Caki2 (cell line): ENCODE measurements at regions not wholly inside any gene's neighbourhood (a gene's known extent, or its start where the extent isn't known, plus 50 kb on each side); places are given as distances from the start of the nearest gene placed in this dataset.
"Not testable (repeated sequence)": the region's sequence is repeated elsewhere in the genome, so short reads cannot be mapped to it uniquely, and the experiment has no call there.

Experiments
- DNase-seq: peaks from one replicate; pipeline ENCODE4 v3.0.0-alpha.2; 2015; ENCODE audit warnings: low read depth
- in situ Hi-C: cut with HindIII; loops from 2 replicates; pipeline ENCODE4 v1.10.0; 2016; ENCODE audit warnings: low sequenced_read_pairs, low pct_unique_long_range_greater_than_20kb, mixed read lengths

DNA sequence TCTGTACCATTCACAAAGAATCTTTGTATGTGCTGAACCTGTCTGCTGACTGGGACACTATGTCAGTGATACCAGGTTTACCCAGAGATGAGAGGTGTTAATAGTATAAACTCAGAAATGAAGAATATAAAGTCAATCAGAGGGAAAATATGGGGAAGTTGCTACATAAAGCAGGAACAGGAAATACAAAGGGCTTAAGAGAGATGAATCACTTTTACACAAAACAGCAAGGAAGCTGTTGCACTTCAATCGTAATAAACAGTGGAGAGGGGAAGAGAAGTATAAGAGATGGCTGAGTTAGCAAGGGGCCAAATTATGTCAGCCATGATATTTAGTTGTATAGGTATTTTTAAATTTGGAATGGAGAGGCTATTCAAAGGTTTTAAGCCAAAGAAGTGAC is 890.2 kb upstream of the NCAM2 start:
- no peak for DNase-seq
- in situ Hi-C loops, result no loop called here

DNA sequence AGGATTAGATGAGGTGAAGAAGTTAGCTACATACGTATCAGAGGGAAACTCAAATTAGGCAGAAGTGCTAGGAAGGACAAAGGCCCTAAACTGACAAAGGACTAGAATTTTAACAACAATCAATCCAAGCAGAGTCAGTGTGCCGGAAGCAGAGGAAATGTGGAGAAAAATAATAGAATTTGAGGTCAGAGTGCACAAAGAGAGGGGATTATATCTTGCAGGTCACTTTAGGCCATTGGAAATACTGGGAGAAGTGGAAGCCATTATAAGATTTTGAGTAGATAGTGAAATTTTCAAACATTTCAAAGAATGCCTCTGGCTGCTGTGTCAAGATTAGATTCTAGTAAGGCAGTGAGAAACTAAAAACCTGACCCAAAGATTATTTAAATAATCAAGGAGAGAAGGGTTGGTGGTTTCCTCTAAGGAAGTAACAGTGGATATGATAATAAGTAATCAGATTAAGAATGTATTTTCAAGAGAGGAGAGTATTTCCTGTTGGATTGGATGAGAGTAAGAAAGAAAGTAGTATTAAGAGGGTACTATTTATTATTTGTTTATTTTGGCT is 889.2 kb upstream of the NCAM2 start:
- no peak for DNase-seq
- in situ Hi-C loops, result no loop called here

DNA sequence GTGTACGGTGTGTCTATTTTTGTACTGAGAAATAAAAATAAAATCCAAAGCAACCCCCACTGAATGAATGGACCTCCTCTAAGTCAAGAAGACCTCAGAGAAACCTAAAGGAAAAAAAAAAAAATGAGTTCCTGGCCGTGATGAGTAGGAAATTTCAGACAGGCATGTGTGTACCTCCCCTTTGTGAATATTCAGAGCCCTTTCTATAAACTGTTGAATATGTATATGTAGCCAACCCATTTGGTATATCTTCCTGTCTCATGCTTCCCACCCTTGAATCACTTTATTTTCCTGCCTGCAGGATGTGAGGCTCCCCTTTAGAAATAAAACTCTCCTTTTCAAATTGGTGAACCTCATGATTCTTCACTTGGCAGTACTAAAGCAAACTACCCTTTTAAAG is 887.8 kb upstream of the NCAM2 start:
- in situ Hi-C loops, result no loop called here
- DNase-seq, result no peak

DNA sequence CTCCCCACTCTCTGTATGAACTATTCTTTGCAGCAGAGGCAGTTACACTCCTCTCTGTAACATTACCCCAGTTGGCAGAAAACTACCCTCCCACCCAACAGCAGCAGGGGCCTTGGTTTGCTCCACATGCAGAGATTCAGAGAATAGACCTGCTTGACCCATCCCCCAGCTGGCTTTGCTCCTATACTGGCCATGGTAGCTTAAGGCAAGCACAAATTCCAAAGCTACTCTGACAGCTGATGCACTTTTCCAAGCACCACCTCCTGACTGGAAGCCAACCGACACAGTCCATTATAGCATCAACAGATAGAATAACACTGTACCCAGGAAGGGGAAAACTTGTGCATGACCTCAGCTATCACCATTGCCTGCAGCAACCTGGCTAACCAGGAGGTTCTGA is 846.5 kb upstream of the NCAM2 start:
- in situ Hi-C loops, result no loop called here
- DNase-seq, result no peak

DNA sequence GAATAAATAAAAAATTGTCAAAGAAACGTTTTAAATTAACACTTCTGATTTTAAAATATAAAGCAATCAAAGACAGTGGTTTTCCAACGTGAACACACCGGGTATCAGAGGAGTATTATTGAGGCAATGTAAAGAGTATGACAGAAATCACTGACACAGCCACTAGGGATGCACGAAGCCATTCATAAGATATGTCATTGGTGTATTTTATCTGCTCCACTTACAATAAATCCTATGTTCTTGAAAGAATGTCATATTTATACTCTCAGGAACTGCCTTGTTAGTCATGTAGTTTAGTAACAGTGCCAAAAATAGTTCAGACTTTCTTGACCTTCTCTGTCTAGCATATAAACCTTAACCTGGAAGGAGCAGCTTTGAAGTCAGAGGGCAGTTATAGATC is 835.0 kb upstream of the NCAM2 start:
- in situ Hi-C loops, result no loop called here
- no peak for DNase-seq

DNA sequence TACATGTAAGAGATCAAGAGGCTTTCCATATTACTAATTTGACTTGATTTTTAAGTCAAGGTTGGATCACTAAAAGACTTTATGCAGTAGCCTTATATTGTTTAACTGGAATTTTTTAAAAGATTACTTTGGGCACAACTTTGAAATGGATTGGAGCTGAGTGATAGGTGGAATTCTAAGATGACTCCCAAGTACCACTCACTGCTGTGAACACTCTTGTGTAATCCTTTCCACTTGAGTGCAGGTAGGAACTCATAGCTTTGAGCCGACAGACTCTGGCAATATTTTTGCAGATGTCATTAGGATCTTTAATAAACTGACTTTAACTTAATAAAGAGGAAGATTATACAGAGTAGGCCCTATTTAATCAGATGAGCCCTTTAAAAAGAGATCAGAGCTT is 831.1 kb upstream of the NCAM2 start:
- in situ Hi-C loops, result no loop called here

DNA sequence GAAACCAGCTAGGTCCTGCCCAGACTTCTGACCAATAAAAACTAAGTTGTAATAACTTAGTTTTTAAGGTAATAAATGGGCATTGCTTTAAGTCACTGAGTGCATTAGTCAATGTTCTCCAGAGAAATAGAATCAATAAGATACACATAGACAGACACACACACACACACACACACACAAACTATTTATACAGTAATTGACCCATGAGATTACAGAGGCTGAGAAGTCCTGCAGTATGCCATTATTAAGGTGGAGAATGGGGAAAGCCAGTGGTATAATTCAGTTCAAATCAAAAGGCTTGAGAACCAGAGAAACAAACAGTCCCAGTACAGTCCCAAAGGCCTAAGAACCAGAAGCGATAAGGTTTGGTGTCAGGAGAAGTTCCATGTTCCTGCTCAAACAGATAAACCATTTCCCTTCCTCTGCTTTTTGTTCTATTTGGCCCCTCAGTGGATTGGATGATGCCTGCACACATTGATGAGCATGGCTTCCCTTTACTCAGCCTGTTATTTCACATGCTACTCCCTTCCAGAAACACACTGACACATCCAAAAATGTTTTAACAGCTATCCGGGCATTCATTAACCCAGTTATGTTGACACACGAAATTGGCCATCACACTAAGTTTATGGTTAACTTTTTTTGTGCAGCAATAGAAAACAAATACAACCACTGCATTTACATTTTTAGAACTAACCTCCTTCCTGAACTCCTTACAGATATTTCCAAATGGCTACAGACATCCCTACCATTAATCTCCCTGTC is 828.2 kb upstream of the NCAM2 start:
- in situ Hi-C loops, result no loop called here
- peak; percentile 79 for DNase-seq

More for the DNA sequence above, 831.1 kb upstream of the NCAM2 start:
- DNase-seq, result no peak

DNA sequence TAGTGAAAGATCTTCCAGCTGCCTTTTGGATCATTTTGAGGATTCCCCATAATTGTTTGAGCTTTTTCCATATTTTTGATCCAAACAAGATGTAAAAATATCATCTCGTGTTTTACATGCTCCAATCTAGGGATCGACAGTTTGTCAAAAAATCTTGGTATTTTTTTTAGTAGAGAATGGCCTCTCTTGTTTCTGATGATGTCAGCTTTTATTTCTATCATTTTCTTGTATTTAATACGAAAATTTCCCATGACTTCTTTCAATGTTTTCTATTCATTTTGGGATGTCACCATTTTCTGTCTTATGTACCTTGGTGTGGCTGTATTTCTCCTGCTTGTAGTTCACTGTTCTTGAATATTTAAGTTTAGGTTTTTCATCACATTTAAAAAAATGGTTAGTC is 812.0 kb upstream of the NCAM2 start:
- no peak for DNase-seq
- in situ Hi-C loops, result no loop called here

DNA sequence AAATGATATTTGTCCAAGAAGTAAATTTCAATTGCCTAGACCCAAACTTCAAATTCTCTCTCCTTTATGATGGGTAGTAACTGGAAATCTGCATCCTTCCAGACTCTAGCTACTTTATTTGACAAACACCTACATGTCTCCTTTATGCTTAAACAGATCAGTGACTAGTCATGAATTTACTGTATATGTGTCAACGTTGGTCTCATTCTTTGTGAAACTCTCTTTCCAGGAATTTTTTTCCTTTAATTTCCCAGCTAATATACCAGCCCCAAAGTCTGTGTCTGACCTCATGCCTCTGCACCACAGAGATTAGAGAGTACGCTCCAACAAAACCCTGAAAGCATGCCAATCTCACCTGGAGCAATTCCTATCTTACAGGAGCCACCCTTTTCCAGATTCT is 811.2 kb upstream of the NCAM2 start:
- in situ Hi-C loops, result no loop called here

DNA sequence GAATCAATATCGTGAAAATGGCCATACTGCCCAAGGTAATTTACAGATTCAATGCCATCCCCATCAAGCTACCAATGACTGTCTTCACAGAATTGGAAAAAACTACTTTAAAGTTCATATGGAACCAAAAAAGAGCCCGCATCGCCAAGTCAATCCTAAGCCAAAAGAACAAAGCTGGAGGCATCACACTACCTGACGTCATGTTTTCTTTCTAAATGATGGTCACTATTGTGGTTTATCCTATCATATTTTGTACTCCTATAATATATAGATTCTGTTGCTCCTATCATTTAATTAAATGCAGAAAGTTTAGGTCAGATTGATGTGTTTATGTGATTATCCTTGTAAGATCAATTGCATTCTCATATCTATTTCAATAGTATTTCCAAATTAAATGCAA is 796.9 kb upstream of the NCAM2 start:
- in situ Hi-C loops, DNase-seq: not testable (repeated sequence)

More for the DNA sequence above, 811.2 kb upstream of the NCAM2 start:
- DNase-seq, result no peak

DNA sequence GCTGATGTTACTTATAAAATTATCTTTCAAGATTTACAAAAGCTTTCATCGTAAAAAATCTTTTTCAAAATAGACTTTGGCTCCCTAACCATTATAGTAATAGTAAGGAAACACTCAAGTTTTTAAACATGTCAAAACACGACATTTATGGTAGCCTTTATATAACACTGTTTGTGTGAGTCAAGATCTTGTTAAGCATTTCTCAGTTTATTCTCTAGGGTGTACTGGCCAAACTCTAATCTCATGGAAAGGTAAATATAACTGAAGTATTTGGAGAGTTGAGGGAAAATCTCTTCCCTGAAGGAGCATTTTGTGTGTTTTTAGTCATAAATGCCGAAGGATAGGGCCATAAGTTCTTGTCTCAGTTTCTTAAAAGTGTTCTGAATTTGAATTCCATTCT is 790.9 kb upstream of the NCAM2 start:
- DNase-seq, result no peak
- in situ Hi-C loops, result no loop called here

DNA sequence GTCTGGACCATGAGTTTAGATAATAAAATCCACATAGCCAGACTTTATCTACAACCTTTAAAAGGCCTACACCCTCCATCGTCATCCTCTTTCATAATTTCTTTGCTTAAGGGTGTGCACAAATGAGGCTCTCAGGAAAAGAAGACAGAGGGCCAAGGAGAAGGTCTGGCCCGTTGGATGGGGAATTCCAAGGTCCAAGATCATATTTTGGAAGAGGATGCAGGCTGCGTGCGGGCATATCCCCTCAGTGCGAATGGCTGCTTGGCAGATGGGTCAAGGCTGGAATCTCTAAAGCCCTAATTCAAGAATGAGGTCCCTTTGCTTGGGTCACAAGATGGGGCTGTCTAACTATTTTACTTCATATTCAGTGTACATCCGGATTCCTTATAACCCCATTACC is 782.2 kb upstream of the NCAM2 start:
- in situ Hi-C loops, result no loop called here

DNA sequence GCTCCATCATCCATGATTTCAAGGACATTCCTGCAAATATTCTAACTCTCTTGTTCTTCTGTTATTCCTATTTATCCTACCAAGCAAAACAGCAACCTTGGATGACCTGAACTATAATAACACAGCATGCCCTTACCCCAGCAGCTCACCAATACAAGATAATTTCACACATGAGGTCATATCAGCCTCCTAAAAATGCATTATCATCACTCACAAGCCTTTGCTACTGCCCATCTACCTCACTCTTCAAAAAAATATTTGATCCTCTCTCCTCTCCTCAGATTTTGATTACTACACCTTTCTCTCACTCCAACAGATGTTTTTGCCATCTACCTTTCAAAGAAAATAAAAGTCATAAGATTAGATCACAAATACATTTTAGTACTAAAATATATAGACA is 777.6 kb upstream of the NCAM2 start:
- DNase-seq, result no peak
- in situ Hi-C loops, result no loop called here

More for the DNA sequence above, 782.2 kb upstream of the NCAM2 start:
- DNase-seq, result no peak

DNA sequence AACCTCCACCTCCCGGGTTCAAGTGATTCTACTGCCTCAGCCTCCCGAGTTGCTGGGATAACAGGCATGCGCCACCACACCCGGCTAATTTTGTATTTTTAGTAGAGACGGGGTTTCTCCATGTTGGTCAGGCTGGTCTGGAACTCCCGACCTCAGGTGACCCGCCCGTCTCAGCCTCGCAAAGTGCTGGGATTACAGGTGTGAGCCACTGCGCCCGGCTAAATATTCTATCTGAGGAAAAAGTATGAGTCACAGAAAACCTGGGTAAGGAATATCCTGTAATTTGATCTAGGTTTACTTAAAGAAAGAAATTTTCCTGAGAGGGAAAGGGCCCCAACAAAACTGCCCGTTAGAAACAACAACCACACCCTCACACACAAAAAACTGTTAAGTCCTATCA is 776.2 kb upstream of the NCAM2 start:
- DNase-seq, in situ Hi-C loops: not testable (repeated sequence)

DNA sequence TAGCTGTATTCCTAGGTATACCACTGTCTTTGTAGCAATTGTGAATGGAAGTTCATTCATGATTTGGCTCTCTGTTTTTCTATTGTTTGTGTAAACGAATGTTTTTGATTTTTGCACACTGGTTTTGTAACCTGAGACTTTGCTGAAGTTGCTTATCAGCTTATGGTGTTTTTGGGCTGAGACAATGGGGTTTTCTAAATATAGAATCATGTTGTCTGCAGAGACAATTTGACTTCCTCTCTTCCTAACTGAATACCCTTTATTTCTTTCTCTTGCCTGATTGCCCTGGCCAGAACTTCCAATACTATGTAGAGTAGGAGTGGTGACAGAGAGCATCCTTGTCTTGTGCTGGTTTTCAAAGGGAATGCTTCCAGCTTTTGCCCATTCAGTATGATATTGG is 761.6 kb upstream of the NCAM2 start:
- in situ Hi-C loops, DNase-seq: not testable (repeated sequence)

DNA sequence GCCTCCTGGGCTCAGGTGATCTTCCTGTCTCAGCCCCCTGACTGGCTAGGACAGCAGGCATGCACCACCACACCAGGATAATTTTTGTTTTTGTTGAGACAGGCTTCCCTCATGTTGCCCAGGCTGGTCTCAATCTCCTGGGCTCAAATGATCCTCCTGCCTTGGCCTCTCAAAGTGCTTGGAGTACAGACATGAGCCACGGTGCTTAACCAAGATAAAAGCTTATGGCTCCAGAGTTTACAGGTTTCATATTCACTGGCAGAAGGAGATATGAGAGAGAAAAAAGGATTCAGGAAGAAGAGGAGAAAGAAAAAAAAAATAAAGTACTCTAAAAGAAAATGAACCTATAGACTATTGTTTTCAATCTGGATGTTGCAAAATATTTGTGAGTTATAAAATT is 748.8 kb upstream of the NCAM2 start:
- no peak for DNase-seq

DNA sequence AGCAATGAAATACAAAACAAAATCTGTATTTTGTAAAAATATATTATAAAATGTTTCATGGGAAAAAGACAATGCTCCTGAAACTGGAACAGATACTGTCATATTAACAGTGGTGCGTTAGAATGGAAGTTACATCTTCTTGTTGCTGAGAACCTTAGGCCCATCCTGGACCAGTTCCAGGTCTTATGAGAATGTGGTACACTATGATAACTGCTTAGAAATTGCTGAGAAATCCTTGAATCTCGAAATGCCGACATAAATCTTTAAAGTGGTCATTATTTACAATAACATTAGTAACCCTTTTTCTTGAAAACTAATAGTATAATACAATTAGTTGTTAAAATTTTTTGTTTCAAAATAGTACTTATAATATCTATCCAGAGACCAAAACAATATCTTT is 747.9 kb upstream of the NCAM2 start:
- DNase-seq, result no peak
- in situ Hi-C loops, result no loop called here

More for the DNA sequence above, 748.8 kb upstream of the NCAM2 start:
- in situ Hi-C loops, result no loop called here

DNA sequence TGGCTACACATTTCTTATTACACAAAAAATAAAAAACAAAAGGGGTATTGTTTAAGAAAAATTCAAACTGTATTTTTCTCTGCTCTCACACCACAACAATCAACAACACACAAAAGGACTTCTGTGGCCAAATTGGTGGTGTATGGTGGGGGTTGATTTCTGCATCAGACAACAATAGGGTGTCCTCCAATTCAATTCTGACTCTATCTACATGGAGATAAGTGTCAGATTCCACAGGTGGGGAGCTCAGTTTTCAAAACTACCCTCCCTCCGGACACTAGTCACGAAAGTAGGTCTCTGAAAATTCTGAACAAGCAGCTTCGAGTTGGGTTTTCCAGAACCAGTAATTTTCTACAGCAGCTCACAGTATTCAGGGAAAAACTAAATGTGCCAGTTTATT is 744.9 kb upstream of the NCAM2 start:
- DNase-seq, result no peak
- in situ Hi-C loops, result no loop called here

DNA sequence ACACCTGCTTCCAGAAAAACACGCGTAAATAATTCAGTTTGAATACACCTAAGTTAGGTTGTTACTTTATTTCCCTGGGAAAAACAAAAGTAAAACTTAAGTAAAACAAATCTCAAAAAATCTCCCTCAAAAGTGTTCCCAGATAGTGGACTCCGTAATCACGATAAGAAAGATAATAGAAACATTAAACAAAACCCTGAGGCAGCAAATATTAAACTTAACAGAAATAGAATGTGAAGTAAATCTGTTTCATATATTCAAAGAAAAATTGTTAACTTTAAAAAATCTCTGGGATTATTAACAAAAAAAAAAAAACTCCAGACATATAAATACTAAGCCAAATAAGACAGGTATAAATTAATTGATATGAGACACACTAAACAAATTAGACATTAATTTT is 743.2 kb upstream of the NCAM2 start:
- in situ Hi-C loops, result no loop called here
- DNase-seq, result no peak

DNA sequence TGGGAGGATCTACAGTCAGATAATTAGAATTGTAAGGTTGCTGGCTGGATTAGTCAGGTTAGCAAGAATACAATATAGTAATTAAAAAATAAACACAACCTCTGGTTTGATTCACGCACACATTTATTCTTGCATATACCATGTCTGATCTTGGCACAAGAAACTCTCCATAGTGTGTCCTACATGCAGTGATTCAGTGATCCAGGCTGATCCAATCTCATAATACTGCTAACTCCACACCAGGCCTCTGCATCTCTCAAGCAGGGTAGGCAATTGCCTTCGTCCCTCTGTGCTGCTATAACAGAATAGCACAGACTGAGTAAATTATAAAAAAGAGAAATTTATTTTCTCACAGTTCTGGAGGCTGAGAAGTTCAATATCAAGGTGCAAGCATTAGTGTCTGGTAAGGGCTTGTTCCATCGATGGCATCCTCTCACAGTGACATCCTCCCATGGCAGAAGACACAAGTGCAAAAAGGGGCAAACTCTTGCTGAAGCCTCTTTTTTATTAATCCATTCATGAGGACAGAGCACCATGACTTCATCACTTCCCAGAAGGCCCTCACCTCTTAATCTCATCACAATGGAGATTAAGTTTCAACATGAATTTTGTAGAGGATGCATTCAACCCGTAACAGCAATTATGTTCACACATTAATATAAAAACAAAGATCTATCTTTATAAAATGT is 741.0 kb upstream of the NCAM2 start:
- no peak for DNase-seq
- in situ Hi-C loops, result no loop called here
